NB4 (cell line): ENCODE measurements at regions not wholly inside any gene's neighbourhood (a gene's known extent, or its start where the extent isn't known, plus 50 kb on each side); places are given as distances from the start of the nearest gene placed in this dataset.

Source experiments
- CTCF ChIP-seq: IDR thresholded peaks from one replicate; pipeline ENCODE4 v1.5.1; 2012; ENCODE audit warnings: low read depth, low read length
- POLR2A ChIP-seq: IDR thresholded peaks from 2 replicates; pipeline ENCODE4 v1.6.1; 2011; ENCODE audit warnings: mild to moderate bottlenecking; ENCODE audit not compliant: insufficient read length; ENCODE audit errors: extremely low read depth

DNA sequence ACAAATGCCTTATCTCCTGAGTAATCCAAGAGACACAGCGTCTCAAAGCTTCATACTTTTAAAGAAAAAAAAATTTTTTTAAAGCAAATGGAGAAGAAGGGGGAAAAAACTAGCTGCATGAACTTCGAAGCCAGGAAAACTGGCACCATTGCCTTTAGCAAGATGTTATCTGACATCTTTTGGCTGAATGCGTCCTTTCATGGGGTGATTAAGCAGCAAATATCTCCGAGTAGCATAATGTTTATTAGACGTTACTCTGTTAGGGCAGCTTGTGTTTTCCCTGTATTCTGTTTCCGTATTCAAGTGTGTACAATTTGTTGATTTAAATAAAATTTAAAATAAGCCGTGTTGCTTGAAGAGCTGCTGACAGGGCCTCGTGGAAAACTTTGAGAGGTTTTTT, 76.5 kb upstream of the TSHZ2 start:
- no peak for TF ChIP-seq CTCF
- no peak for TF ChIP-seq POLR2A
